ENCODE measurements at regions not wholly inside any gene's neighbourhood (a gene's known extent, or its start where the extent isn't known, plus 50 kb on each side); places are given as distances from the start of the nearest gene placed in this dataset.

DNA sequence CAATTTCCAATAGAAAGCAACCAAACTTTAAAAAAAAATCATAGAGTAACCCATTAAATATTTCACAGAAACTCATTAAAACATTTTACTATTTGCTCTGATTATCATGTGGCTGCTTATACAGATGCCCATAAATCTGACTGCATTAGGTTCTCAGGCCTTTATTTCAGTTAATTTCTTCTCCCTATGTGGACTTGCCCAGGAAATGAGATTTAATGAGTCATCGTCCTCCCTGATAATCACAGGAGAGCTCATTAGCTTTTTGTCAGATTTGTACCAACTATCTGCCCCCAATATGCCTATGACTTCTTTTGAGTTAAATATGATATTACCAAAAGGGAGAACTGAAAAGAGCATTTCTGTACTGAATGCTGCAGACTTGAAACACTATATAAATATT, 168.0 kb downstream of the FOXB1 start:
- Histone ChIP-seq H2BK120ac (ENCODE audit: low read depth, low read length, poor library complexity, severe bottlenecking) (no peak overlapping the region), H3K14ac (ENCODE audit: insufficient read depth, low read length) (no peak overlapping the region), H4K91ac (ENCODE audit: insufficient read length, low read depth, low read length) (no peak overlapping the region), H2BK15ac (ENCODE audit: low read depth, low read length) (no peak overlapping the region), H3K79me2 (ENCODE audit: insufficient read depth, low read length) (no peaks in the 10 kb centered on the region), H4K5ac (ENCODE audit: insufficient read length, low read depth, low read length) (no peak overlapping the region), H3K23ac (ENCODE audit: insufficient read length, low read depth, low read length) (no peak overlapping the region), H2BK12ac (ENCODE audit: insufficient read length, low read depth, low read length) (no peak overlapping the region), H4K8ac (replicated peaks; ENCODE audit: insufficient read length, low read depth, low read length) (no peak overlapping the region), H3T11ph (ENCODE audit: low read length) (no peak overlapping the region), H3K4me2 (ENCODE audit: insufficient read depth, insufficient read length, low read length) (no peak overlapping the region), H3K4me1 (ENCODE audit: insufficient read depth, low read length) (no peaks in the 10 kb centered on the region), H3K18ac (ENCODE audit: insufficient read length, low read depth, low read length) (no peak overlapping the region), H2AK5ac (ENCODE audit: insufficient read length, low read length) (no peak overlapping the region), H3K9me3 (ENCODE audit: control insufficient read depth, low read depth, low read length) (no peaks in the 10 kb centered on the region), H3K56ac (ENCODE audit: insufficient read length, low read depth, low read length) (no peak overlapping the region), H3K9ac (ENCODE audit: extremely low read depth, insufficient read length, low read length) (no peak overlapping the region), H3K27me3 (ENCODE audit: insufficient read depth, low read length) (no peaks in the 10 kb centered on the region), H2BK5ac (ENCODE audit: insufficient read length, low read length) (no peak overlapping the region), H3K27ac (ENCODE audit: insufficient read length, low read depth, low read length) (no peak overlapping the region), H3K4ac (ENCODE audit: low read depth, low read length) (no peak overlapping the region), H2AFZ (ENCODE audit: low read length) (no peak overlapping the region), H4K20me1 (ENCODE audit: control insufficient read depth, insufficient read depth, insufficient read length) (no peaks in the 10 kb centered on the region), H3K23me2 (ENCODE audit: insufficient read length, low read depth, low read length, poor library complexity, severe bottlenecking) (no peaks in the 10 kb centered on the region), H3K79me1 (ENCODE audit: insufficient read depth, low read depth, low read length, poor library complexity, severe bottlenecking) (no peaks in the 10 kb centered on the region), H2BK20ac (ENCODE audit: low read depth, low read length, poor library complexity, severe bottlenecking) (no peak overlapping the region)
- Mint-ChIP-seq H3K27me3 (ENCODE audit: low read depth) (no peaks in the 10 kb centered on the region; the same call in 1 of the 2 replicates), H3K36me3 (ENCODE audit: insufficient read depth in 1 of 3, low read depth in 3 of 3) (no peaks in the 10 kb centered on the region), H3K9me3 (peaks cover 0 to 3% of the 10 kb centered on the region in 2 experiments; a peak in 2 of 5 replicates), H3K4me3 (no peak overlapping the region), H3K4me1 (peaks cover 4 to 10% of the 10 kb centered on the region in 2 experiments; a peak in 2 of 4 replicates), H3K27ac (no peak overlapping the region)
- DNase-seq, result no peak
- WGBS (ENCODE audit: extremely low coverage, insufficient read length, low lambda C conversion rate), result no CpG with 5 or more reads among the region's 1 CpG
- TF ChIP-seq, protein P1, sequence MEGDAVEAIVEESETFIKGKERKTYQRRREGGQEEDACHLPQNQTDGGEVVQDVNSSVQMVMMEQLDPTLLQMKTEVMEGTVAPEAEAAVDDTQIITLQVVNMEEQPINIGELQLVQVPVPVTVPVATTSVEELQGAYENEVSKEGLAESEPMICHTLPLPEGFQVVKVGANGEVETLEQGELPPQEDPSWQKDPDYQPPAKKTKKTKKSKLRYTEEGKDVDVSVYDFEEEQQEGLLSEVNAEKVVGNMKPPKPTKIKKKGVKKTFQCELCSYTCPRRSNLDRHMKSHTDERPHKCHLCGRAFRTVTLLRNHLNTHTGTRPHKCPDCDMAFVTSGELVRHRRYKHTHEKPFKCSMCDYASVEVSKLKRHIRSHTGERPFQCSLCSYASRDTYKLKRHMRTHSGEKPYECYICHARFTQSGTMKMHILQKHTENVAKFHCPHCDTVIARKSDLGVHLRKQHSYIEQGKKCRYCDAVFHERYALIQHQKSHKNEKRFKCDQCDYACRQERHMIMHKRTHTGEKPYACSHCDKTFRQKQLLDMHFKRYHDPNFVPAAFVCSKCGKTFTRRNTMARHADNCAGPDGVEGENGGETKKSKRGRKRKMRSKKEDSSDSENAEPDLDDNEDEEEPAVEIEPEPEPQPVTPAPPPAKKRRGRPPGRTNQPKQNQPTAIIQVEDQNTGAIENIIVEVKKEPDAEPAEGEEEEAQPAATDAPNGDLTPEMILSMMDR (conservative IDR thresholded peaks at IDR 0.05), result no peak

Data from H9 (cell line).